ENCODE measurements at regions not wholly inside any gene's neighbourhood (a gene's known extent, or its start where the extent isn't known, plus 50 kb on each side); places are given as distances from the start of the nearest gene placed in this dataset.
"Not testable (repeated sequence)": the region's sequence is repeated elsewhere in the genome, so short reads cannot be mapped to it uniquely, and the experiment has no call there.

DNA sequence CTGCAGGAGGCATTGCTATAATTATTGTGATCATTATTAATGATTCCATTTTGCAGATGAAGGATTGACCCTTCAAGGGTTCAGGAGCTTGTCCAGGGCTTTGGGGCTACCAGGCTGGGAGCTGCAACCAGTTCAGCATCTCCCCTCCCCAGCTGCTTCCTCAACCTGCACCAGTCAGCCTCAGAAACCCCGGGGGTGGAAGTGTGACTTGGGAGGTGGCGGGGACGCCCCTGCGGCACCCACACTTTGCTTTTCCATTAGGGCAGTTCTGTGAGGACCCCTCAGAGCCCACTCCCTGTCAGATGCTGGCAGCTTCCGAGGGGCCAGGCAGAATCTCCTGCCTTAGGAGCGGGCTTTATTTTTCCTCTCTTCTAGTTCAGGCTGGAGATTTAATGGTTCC, 85.6 kb downstream of the OLFM1 start:
- no peak overlapping the region for H3K4me3 ChIP-seq (ENCODE audit: low read depth, low read length)
- TF ChIP-seq, protein P1, sequence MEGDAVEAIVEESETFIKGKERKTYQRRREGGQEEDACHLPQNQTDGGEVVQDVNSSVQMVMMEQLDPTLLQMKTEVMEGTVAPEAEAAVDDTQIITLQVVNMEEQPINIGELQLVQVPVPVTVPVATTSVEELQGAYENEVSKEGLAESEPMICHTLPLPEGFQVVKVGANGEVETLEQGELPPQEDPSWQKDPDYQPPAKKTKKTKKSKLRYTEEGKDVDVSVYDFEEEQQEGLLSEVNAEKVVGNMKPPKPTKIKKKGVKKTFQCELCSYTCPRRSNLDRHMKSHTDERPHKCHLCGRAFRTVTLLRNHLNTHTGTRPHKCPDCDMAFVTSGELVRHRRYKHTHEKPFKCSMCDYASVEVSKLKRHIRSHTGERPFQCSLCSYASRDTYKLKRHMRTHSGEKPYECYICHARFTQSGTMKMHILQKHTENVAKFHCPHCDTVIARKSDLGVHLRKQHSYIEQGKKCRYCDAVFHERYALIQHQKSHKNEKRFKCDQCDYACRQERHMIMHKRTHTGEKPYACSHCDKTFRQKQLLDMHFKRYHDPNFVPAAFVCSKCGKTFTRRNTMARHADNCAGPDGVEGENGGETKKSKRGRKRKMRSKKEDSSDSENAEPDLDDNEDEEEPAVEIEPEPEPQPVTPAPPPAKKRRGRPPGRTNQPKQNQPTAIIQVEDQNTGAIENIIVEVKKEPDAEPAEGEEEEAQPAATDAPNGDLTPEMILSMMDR (IDR thresholded peaks at IDR 0.05; ENCODE audit: insufficient read depth, low read depth, low read length, missing control alignments): no peak
- DNase-seq (ENCODE audit: low read depth): no peak

DNA sequence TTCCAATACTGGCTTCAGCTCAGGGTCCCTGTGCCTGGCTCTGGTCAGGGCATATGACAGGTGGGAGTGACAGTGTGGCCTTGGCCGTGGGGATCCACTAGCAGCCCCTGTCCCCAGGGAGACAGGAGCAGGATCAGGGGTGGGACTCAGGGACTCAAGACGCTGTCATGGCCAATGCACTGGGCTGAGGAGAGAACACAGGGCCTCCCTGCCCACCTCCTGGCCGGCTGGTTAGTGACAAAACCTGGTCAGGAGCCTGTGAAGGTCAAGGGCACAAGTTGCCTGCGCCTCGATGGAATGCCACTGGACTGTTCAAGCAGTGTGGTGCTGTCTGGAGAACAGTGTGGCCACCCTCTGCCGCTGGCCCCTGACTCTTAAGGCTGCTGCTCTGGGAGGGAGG, 86.8 kb downstream of the OLFM1 start:
- H3K4me3 ChIP-seq (ENCODE audit: low read depth, low read length): no peak overlapping the region
- no peak for DNase-seq (ENCODE audit: low read depth)
- TF ChIP-seq, protein P1 (IDR thresholded peaks at IDR 0.05; ENCODE audit: insufficient read depth, low read depth, low read length, missing control alignments): no peak

DNA sequence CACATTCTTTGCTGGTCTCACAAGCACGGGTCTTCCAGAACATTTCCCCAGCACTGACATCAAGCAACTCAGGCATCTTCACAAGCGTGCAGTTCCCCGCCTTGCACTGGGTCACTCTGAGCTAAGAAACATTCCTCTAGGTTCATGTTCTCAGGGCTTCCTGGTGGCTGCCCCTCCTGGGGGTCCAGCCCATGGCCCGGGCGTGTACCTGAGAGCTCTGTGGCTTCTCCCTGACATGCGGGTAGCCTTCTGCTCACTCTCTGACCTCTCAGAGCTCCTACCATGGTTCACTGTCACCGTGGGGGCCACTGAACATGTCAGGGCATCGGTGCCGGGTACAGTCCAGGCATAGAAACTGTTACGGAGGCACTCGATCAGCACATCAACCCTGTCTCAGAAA, 87.5 kb downstream of the OLFM1 start:
- TF ChIP-seq, protein P1 (IDR thresholded peaks at IDR 0.05; ENCODE audit: insufficient read depth, low read depth, low read length, missing control alignments): no peak
- DNase-seq (ENCODE audit: low read depth): no peak
- no peak overlapping the region for H3K4me3 ChIP-seq (ENCODE audit: low read depth, low read length)

DNA sequence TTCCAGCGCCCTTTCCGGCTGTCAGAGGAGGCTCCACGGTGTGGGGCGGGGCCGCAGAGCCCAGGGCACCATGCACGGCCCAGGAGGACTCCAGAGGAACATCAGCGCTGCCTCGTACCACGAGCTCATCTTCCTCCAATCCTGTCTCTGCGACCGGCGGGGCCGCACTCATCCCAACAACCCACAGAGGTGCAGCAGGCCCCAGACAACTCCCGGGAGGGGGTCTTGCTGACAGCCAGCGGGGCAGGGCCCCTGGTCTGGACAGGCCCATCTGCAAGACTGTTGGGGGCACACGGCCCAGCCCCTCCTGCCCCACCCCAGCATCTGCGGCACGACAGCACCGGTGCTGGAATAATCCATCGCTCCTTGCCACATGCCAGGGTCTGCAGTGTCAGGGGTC, 88.8 kb downstream of the OLFM1 start:
- TF ChIP-seq, protein P1 (IDR thresholded peaks at IDR 0.05; ENCODE audit: insufficient read depth, low read depth, low read length, missing control alignments): no peak
- H3K4me3 ChIP-seq (ENCODE audit: low read depth, low read length): no peak overlapping the region
- DNase-seq (ENCODE audit: low read depth): no peak

DNA sequence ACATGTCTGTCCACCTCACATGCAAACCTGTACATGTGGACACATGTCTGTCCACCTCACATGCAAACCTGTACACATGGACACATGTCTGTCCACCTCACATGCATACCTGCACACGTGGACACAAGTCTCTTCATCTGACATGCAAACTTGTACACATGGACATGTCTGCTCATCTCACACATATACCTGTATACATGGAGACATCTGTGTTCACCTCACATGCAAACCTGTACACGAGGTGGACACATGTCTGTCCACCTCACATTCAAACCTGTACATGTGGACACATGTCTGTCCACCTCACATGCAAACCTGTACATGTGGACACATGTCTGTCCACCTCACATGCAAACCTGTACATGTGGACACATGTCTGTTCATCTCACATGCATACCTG, 90.1 kb downstream of the OLFM1 start:
- not testable (repeated sequence) for DNase-seq (ENCODE audit: low read depth); H3K4me3 ChIP-seq (ENCODE audit: low read depth, low read length)

DNA sequence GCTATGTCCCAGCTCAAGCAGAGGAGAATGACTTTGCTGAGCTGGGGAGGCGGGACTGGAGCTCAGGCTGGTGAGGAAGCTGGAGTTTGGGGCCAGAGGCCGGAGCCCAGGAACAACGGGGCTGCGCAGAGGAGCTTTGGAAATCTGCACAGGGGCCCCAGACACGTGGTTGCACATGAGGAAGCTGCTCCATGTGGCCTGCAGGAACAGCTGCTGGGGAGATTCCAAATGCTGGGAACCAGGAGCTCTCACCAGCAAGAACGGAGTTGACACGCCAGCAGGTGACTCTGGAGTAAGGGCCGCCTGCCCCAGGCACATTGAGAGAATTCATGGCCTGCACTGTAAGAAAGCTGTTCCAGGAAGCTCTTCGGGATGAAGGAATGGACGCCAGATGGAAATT, 91.0 kb downstream of the OLFM1 start:
- H3K4me3 ChIP-seq (ENCODE audit: low read depth, low read length): no peak overlapping the region
- TF ChIP-seq, protein P1 (IDR thresholded peaks at IDR 0.05; ENCODE audit: insufficient read depth, low read depth, low read length, missing control alignments): no peak
- DNase-seq (ENCODE audit: low read depth): no peak

DNA sequence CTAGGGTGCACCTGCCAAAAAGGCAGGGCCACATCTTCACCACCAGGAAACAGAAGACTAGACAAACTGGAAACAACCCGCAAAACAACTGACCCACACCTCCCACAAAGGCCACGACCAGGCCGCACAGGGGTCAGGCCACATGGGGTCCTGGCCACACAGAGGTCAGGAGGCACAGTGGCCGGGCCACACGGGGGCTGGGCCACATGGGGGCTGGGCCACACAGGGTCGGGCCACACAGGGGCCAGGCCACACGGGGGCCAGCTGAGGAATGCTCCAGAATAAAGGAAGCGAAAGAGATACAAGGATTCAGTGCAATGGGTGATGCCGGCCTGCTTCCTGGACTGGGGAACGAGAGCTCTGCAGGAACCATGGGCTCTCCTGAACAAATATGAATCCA, 91.6 kb downstream of the OLFM1 start:
- no peak overlapping the region for H3K4me3 ChIP-seq (ENCODE audit: low read depth, low read length)
- TF ChIP-seq, protein P1 (IDR thresholded peaks at IDR 0.05; ENCODE audit: insufficient read depth, low read depth, low read length, missing control alignments): no peak
- no peak for DNase-seq (ENCODE audit: low read depth)

DNA sequence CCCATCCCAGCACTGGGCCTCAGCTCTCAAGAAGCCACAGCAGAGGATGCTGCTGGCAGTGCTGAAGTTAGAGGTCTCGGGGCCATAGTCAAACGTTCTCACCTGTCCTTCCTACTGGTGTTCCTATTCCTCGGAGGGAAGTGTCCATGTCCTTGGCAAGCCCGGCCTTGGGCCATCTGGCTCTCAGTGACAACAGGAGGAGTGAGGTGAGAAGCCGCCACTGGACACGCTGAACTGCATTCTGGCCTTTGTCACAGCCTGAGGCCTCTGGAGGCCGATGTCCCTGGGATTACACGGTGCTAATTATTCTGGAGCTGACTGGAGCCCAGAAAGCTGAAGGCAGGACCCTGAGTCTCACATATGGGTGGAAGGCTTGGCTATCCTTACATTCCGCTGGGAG, 92.5 kb downstream of the OLFM1 start:
- TF ChIP-seq, protein P1 (IDR thresholded peaks at IDR 0.05; ENCODE audit: insufficient read depth, low read depth, low read length, missing control alignments): no peak
- DNase-seq (ENCODE audit: low read depth): no peak
- H3K4me3 ChIP-seq (ENCODE audit: low read depth, low read length): no peak overlapping the region
